ENCODE measurements at regions not wholly inside any gene's neighbourhood (a gene's known extent, or its start where the extent isn't known, plus 50 kb on each side); places are given as distances from the start of the nearest gene placed in this dataset.

- TF ChIP-seq CTCF (IDR thresholded peaks at IDR 0.05 in 4 of 5, conservative IDR thresholded peaks at IDR 0.05 in 1 of 5) (no peak), POLR2A (IDR thresholded peaks at IDR 0.05) (no peak)
These were observed 645.2 kb upstream of the RGMB start for GRCh38 chr5:98128271-98128670.

Data from gastrocnemius medialis (tissue), 4 donors.